ENCODE measurements at regions not wholly inside any gene's neighbourhood (a gene's known extent, or its start where the extent isn't known, plus 50 kb on each side); places are given as distances from the start of the nearest gene placed in this dataset.

GRCh38 chr2:236673126-236673822, 103.6 kb downstream of the ACKR3 start:
- no peak for DNase-seq (ENCODE audit: low read depth, low spot score)
- Histone ChIP-seq H3K4me3 (no peak overlapping the region), H3K9ac (ENCODE audit: insufficient read length) (no peak overlapping the region), H3K9me3 (ENCODE audit: low read depth, low read length) (no peaks in the 10 kb centered on the region), H3K36me3 (ENCODE audit: insufficient read depth, low read length) (no peaks in the 10 kb centered on the region), H3K27ac (no peak overlapping the region)
- no peak for TF ChIP-seq POLR2AphosphoS5 (IDR thresholded peaks at IDR 0.05; ENCODE audit: borderline replicate concordance, low read depth, low read length)
- TF ChIP-seq EZH2 (IDR thresholded peaks at IDR 0.05): no peak
- TF ChIP-seq FOXP2 (optimal IDR thresholded peaks at IDR 0.05; ENCODE audit: control extremely low read depth, extremely low read length, insufficient read depth): no peak

- no peak overlapping the region for H3K9ac ChIP-seq (ENCODE audit: insufficient read length)
- H3K36me3 ChIP-seq (ENCODE audit: insufficient read depth, low read length): no peaks in the 10 kb centered on the region
- H3K27ac ChIP-seq: no peak overlapping the region
- no peak overlapping the region for H3K4me3 ChIP-seq
- DNase-seq (ENCODE audit: low read depth, low spot score): no peak
- TF ChIP-seq EZH2 (IDR thresholded peaks at IDR 0.05) (no peak), POLR2AphosphoS5 (IDR thresholded peaks at IDR 0.05; ENCODE audit: borderline replicate concordance, low read depth, low read length) (no peak), FOXP2 (optimal IDR thresholded peaks at IDR 0.05; ENCODE audit: control extremely low read depth, extremely low read length, insufficient read depth) (no peak)
- no peaks in the 10 kb centered on the region for H3K9me3 ChIP-seq (ENCODE audit: low read depth, low read length)
Measured at GRCh38 chr2:236673823-236674185, 104.2 kb downstream of the ACKR3 start.

GRCh38 chr2:236674238-236674637, 104.6 kb downstream of the ACKR3 start:
- DNase-seq (ENCODE audit: low read depth, low spot score): no peak
- H3K4me3 ChIP-seq: no peak overlapping the region
- no peaks in the 10 kb centered on the region for H3K9me3 ChIP-seq (ENCODE audit: low read depth, low read length)
- TF ChIP-seq POLR2AphosphoS5 (IDR thresholded peaks at IDR 0.05; ENCODE audit: borderline replicate concordance, low read depth, low read length) (no peak), EZH2 (IDR thresholded peaks at IDR 0.05) (no peak), FOXP2 (optimal IDR thresholded peaks at IDR 0.05; ENCODE audit: control extremely low read depth, extremely low read length, insufficient read depth) (no peak)
- H3K9ac ChIP-seq (ENCODE audit: insufficient read length): no peak overlapping the region
- no peaks in the 10 kb centered on the region for H3K36me3 ChIP-seq (ENCODE audit: insufficient read depth, low read length)
- no peak overlapping the region for H3K27ac ChIP-seq

- TF ChIP-seq POLR2AphosphoS5 (IDR thresholded peaks at IDR 0.05; ENCODE audit: borderline replicate concordance, low read depth, low read length): no peak
- no peak for TF ChIP-seq EZH2 (IDR thresholded peaks at IDR 0.05)
- no peak for TF ChIP-seq FOXP2 (optimal IDR thresholded peaks at IDR 0.05; ENCODE audit: control extremely low read depth, extremely low read length, insufficient read depth)
- no peaks in the 10 kb centered on the region for H3K9me3 ChIP-seq (ENCODE audit: low read depth, low read length)
Measured at GRCh38 chr2:236674646-236675045, 105.0 kb downstream of the ACKR3 start.

GRCh38 chr2:236675051-236675450, 105.4 kb downstream of the ACKR3 start:
- H3K4me3 ChIP-seq: no peak overlapping the region
- no peaks in the 10 kb centered on the region for H3K9me3 ChIP-seq (ENCODE audit: low read depth, low read length)
- no peak overlapping the region for H3K27ac ChIP-seq
- no peaks in the 10 kb centered on the region for H3K36me3 ChIP-seq (ENCODE audit: insufficient read depth, low read length)
- DNase-seq (ENCODE audit: low read depth, low spot score): no peak
- TF ChIP-seq FOXP2 (optimal IDR thresholded peaks at IDR 0.05; ENCODE audit: control extremely low read depth, extremely low read length, insufficient read depth): no peak
- TF ChIP-seq POLR2AphosphoS5 (IDR thresholded peaks at IDR 0.05; ENCODE audit: borderline replicate concordance, low read depth, low read length): no peak
- no peak for TF ChIP-seq EZH2 (IDR thresholded peaks at IDR 0.05)
- H3K9ac ChIP-seq (ENCODE audit: insufficient read length): no peak overlapping the region

More at GRCh38 chr2:236674646-236675045, 105.0 kb downstream of the ACKR3 start:
- DNase-seq (ENCODE audit: low read depth, low spot score): no peak
- H3K9ac ChIP-seq (ENCODE audit: insufficient read length): no peak overlapping the region
- H3K27ac ChIP-seq: no peak overlapping the region
- H3K4me3 ChIP-seq: no peak overlapping the region
- H3K36me3 ChIP-seq (ENCODE audit: insufficient read depth, low read length): no peaks in the 10 kb centered on the region

GRCh38 chr2:236675526-236675925, 105.9 kb downstream of the ACKR3 start:
- Histone ChIP-seq H3K4me3 (no peak overlapping the region), H3K9ac (ENCODE audit: insufficient read length) (no peak overlapping the region), H3K27ac (no peak overlapping the region), H3K36me3 (ENCODE audit: insufficient read depth, low read length) (no peaks in the 10 kb centered on the region), H3K9me3 (ENCODE audit: low read depth, low read length) (no peaks in the 10 kb centered on the region)
- DNase-seq (ENCODE audit: low read depth, low spot score): no peak
- TF ChIP-seq FOXP2 (optimal IDR thresholded peaks at IDR 0.05; ENCODE audit: control extremely low read depth, extremely low read length, insufficient read depth): no peak
- TF ChIP-seq POLR2AphosphoS5 (IDR thresholded peaks at IDR 0.05; ENCODE audit: borderline replicate concordance, low read depth, low read length): no peak
- no peak for TF ChIP-seq EZH2 (IDR thresholded peaks at IDR 0.05)

- TF ChIP-seq POLR2AphosphoS5 (IDR thresholded peaks at IDR 0.05; ENCODE audit: borderline replicate concordance, low read depth, low read length) (no peak), FOXP2 (optimal IDR thresholded peaks at IDR 0.05; ENCODE audit: control extremely low read depth, extremely low read length, insufficient read depth) (no peak), EZH2 (IDR thresholded peaks at IDR 0.05) (no peak)
- Histone ChIP-seq H3K27ac (no peak overlapping the region), H3K4me3 (no peak overlapping the region), H3K9ac (ENCODE audit: insufficient read length) (no peak overlapping the region), H3K9me3 (ENCODE audit: low read depth, low read length) (no peaks in the 10 kb centered on the region), H3K36me3 (ENCODE audit: insufficient read depth, low read length) (no peaks in the 10 kb centered on the region)
- no peak for DNase-seq (ENCODE audit: low read depth, low spot score)
Measured at GRCh38 chr2:236676136-236676873, 106.7 kb downstream of the ACKR3 start.

- Histone ChIP-seq H3K36me3 (ENCODE audit: insufficient read depth, low read length) (no peaks in the 10 kb centered on the region), H3K9ac (ENCODE audit: insufficient read length) (no peak overlapping the region), H3K9me3 (ENCODE audit: low read depth, low read length) (no peaks in the 10 kb centered on the region), H3K4me3 (no peak overlapping the region), H3K27ac (no peak overlapping the region)
- DNase-seq (ENCODE audit: low read depth, low spot score): no peak
- TF ChIP-seq FOXP2 (optimal IDR thresholded peaks at IDR 0.05; ENCODE audit: control extremely low read depth, extremely low read length, insufficient read depth): no peak
- no peak for TF ChIP-seq EZH2 (IDR thresholded peaks at IDR 0.05)
- TF ChIP-seq POLR2AphosphoS5 (IDR thresholded peaks at IDR 0.05; ENCODE audit: borderline replicate concordance, low read depth, low read length): no peak
Measured at GRCh38 chr2:236677368-236677767, 107.7 kb downstream of the ACKR3 start.
